Astrocyte (in vitro differentiated cells and primary cell): ENCODE measurements at regions not wholly inside any gene's neighbourhood (a gene's known extent, or its start where the extent isn't known, plus 50 kb on each side); places are given as distances from the start of the nearest gene placed in this dataset.
"Not testable (repeated sequence)": the region's sequence is repeated elsewhere in the genome, so short reads cannot be mapped to it uniquely, and the experiment has no call there.

Source experiments
- DNase-seq: peaks from one replicate; pipeline ENCODE4 v3.0.0-alpha.2; 2010; ENCODE audit warnings: low read depth
- FAIRE-seq: peaks from 2 replicates; lab custom pipeline; 2011; peaks lifted over from hg19 to GRCh38; lab: Jason Lieb, UNC
- H2AFZ ChIP-seq: 2 replicates; pipeline ENCODE4 v1.6.0; 2012; ENCODE audit warnings: low read depth, low read length, inconsistent platforms
- H3K27ac ChIP-seq: 2 replicates; pipeline ENCODE4 v1.5.1; 2011; ENCODE audit warnings: low read depth, low read length, inconsistent platforms
- H3K27me3 ChIP-seq: 2 replicates; pipeline ENCODE4 v1.6.0; 2011; ENCODE audit warnings: low read length, inconsistent platforms; ENCODE audit not compliant: insufficient read depth
- H3K36me3 ChIP-seq: 2 replicates; pipeline ENCODE4 v1.5.1; 2011; ENCODE audit warnings: low read length, inconsistent platforms; ENCODE audit not compliant: insufficient read depth
- H3K4me1 ChIP-seq: 2 replicates; pipeline ENCODE4 v1.5.1; 2011; ENCODE audit warnings: low read length, inconsistent platforms; ENCODE audit not compliant: insufficient read depth
- H3K4me2 ChIP-seq: 2 replicates; pipeline ENCODE4 v1.6.0; 2012; ENCODE audit warnings: low read length, inconsistent platforms
- H3K4me3 ChIP-seq: 2 replicates; pipeline ENCODE4 v1.5.1; 2011; ENCODE audit warnings: low read depth, mild to moderate bottlenecking, low read length, inconsistent platforms; ENCODE audit not compliant: insufficient read depth
- H3K79me2 ChIP-seq: 2 replicates; pipeline ENCODE4 v1.6.0; 2012; ENCODE audit warnings: mild to moderate bottlenecking, low read length, inconsistent platforms; ENCODE audit not compliant: insufficient read depth
- H3K9ac ChIP-seq: 2 replicates; pipeline ENCODE4 v1.6.0; 2012; ENCODE audit warnings: mild to moderate bottlenecking, low read length, inconsistent platforms
- H3K9me3 ChIP-seq: 2 replicates; pipeline ENCODE4 v1.5.1; 2012; ENCODE audit warnings: low read depth, mild to moderate bottlenecking, low read length, inconsistent platforms; ENCODE audit not compliant: insufficient read depth
- H4K20me1 ChIP-seq: 2 replicates; pipeline ENCODE4 v1.6.0; 2012; ENCODE audit warnings: low read length, inconsistent platforms; ENCODE audit not compliant: insufficient read depth
- H3K27ac Mint-ChIP-seq: one replicate; pipeline ENCODE4 v1.8.0; 2021; ENCODE audit warnings: mild to moderate bottlenecking, mixed read lengths; ENCODE audit not compliant: unreplicated experiment
- H3K27me3 Mint-ChIP-seq: one replicate; pipeline ENCODE4 v1.8.0; 2021; ENCODE audit warnings: low read depth, mixed read lengths; ENCODE audit not compliant: unreplicated experiment
- H3K36me3 Mint-ChIP-seq: one replicate; pipeline ENCODE4 v1.8.0; 2021; ENCODE audit warnings: low read depth, mixed read lengths; ENCODE audit not compliant: unreplicated experiment
- H3K4me1 Mint-ChIP-seq: one replicate; pipeline ENCODE4 v1.8.0; 2021; ENCODE audit warnings: low read depth, mixed read lengths; ENCODE audit not compliant: unreplicated experiment
- H3K4me3 Mint-ChIP-seq: one replicate; pipeline ENCODE4 v1.8.0; 2021; ENCODE audit warnings: mild to moderate bottlenecking, moderate library complexity, mixed read lengths; ENCODE audit not compliant: unreplicated experiment
- H3K9me3 Mint-ChIP-seq: one replicate; pipeline ENCODE4 v1.8.0; 2021; ENCODE audit warnings: mild to moderate bottlenecking, mixed read lengths; ENCODE audit not compliant: unreplicated experiment
- CTCF ChIP-seq: IDR thresholded peaks from 2 replicates; pipeline ENCODE4 v1.5.1; 2011; ENCODE audit warnings: low read depth, mild to moderate bottlenecking, inconsistent platforms, low read length, moderate library complexity; ENCODE audit not compliant: insufficient read depth
- EZH2 ChIP-seq: IDR thresholded peaks from 2 replicates; pipeline ENCODE4 v1.6.1; 2012; ENCODE audit warnings: mild to moderate bottlenecking, low read length, inconsistent platforms; ENCODE audit not compliant: insufficient read depth

GRCh38 chr2:44067012-44067790 is 71.4 kb upstream of the LRPPRC start:
- not testable (repeated sequence) for H3K4me3 Mint-ChIP-seq

GRCh38 chr2:44067791-44068181 is 72.0 kb upstream of the LRPPRC start:
- not testable (repeated sequence) for H3K9me3 ChIP-seq, H3K4me1 Mint-ChIP-seq, FAIRE-seq

More at GRCh38 chr2:44067012-44067790, 71.4 kb upstream of the LRPPRC start:
- H3K9me3 ChIP-seq, H3K27me3 Mint-ChIP-seq, H3K27ac Mint-ChIP-seq, H3K4me1 Mint-ChIP-seq, H3K4me3 ChIP-seq, H3K4me2 ChIP-seq, H3K4me1 ChIP-seq, H4K20me1 ChIP-seq, H3K27ac ChIP-seq, H2AFZ ChIP-seq, H3K9me3 Mint-ChIP-seq, H3K36me3 ChIP-seq, H3K27me3 ChIP-seq, H3K79me2 ChIP-seq, H3K9ac ChIP-seq, DNase-seq, H3K36me3 Mint-ChIP-seq, FAIRE-seq: not testable (repeated sequence)

DNA sequence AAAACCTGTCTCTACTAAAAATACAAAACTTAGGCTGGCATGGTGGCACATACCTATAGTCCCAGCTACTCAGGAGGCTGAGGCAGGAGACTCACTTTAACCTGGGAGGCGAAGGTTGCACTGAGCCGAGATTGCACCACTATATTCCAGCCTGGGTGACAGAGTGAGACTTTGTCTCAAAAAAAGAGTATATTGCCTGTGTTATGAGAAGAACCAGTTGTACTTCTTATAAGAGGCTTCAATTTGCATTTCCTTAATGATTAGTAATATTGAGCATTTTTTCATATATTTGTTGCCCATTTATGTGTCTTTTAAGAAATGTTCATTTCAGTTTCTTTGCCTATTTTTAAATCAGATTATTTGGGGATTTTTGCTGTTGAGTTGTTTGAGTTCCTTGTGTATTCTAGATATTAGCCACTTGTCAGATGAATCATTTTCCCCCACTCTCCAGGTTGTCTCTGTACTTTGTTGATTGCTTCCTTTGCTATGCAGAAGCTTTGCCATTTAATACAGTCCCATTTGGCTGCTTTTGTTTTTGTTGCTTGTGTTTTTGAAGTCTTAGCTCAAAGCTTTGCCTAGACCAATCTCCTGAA is 75.8 kb upstream of the LRPPRC start:
- Histone ChIP-seq H3K79me2 (no peaks in the 10 kb centered on the region), H3K36me3 (no peaks in the 10 kb centered on the region), H3K27ac (no peak overlapping the region), H3K9me3 (no peaks in the 10 kb centered on the region), H3K4me2 (no peak overlapping the region), H3K9ac (no peak overlapping the region), H4K20me1 (no peaks in the 10 kb centered on the region), H3K27me3 (no peaks in the 10 kb centered on the region), H3K4me3 (no peak overlapping the region), H2AFZ (no peak overlapping the region), H3K4me1 (no peaks in the 10 kb centered on the region)
- Mint-ChIP-seq H3K27me3 (no peaks in the 10 kb centered on the region), H3K9me3 (peaks cover 3% of the 10 kb centered on the region), H3K27ac (no peak overlapping the region), H3K36me3 (no peaks in the 10 kb centered on the region), H3K4me1 (peaks cover 3% of the 10 kb centered on the region), H3K4me3 (no peak overlapping the region)
- TF ChIP-seq EZH2 (no peak), CTCF (no peak)
- DNase-seq (no peak), FAIRE-seq (no peak)

More at GRCh38 chr2:44067791-44068181, 72.0 kb upstream of the LRPPRC start:
- not testable (repeated sequence) for H3K27ac Mint-ChIP-seq, DNase-seq, H3K27me3 Mint-ChIP-seq, H3K4me3 Mint-ChIP-seq, H3K4me2 ChIP-seq, H3K27me3 ChIP-seq, H3K36me3 ChIP-seq, H3K4me3 ChIP-seq, H3K4me1 ChIP-seq, H2AFZ ChIP-seq, H4K20me1 ChIP-seq, H3K9me3 Mint-ChIP-seq, H3K79me2 ChIP-seq, H3K36me3 Mint-ChIP-seq, H3K27ac ChIP-seq, H3K9ac ChIP-seq

- not testable (repeated sequence) for H3K27me3 ChIP-seq, H3K4me2 ChIP-seq, H3K9me3 Mint-ChIP-seq, H3K9ac ChIP-seq, H3K27me3 Mint-ChIP-seq, H3K4me3 ChIP-seq, H3K27ac ChIP-seq, H2AFZ ChIP-seq, H3K9me3 ChIP-seq, H4K20me1 ChIP-seq, H3K36me3 Mint-ChIP-seq, FAIRE-seq, H3K36me3 ChIP-seq, DNase-seq, H3K79me2 ChIP-seq, H3K4me1 Mint-ChIP-seq, H3K4me3 Mint-ChIP-seq, H3K27ac Mint-ChIP-seq, H3K4me1 ChIP-seq
Measured at GRCh38 chr2:44073667-44074066, 77.9 kb upstream of the LRPPRC start.

DNA sequence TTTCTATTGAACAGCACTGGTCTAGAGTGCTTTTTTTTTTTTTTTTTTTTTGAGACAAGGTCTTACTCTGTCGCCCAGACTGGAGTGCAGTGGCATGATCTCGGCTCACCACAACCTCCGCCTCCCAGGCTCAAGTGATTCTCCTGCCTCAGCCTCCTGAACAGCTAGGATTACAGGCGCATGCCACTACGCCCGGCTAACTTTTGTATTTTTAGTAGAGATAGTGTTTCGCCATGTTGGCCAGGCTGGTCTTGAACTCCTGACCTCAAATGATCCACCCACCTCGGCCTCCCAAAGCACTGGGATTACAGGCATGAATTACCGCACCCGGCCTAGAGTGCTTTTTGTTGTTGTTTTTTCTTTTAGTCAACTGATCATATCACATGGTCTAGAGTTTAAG is 79.0 kb upstream of the LRPPRC start:
- not testable (repeated sequence) for H3K27ac Mint-ChIP-seq, H3K4me3 Mint-ChIP-seq, DNase-seq

More for the DNA sequence above, 79.0 kb upstream of the LRPPRC start:
- not testable (repeated sequence) for H2AFZ ChIP-seq, H3K79me2 ChIP-seq, H3K27me3 ChIP-seq, H3K9me3 Mint-ChIP-seq, H3K27me3 Mint-ChIP-seq, H3K4me1 Mint-ChIP-seq, H3K36me3 ChIP-seq, H3K27ac ChIP-seq, H3K36me3 Mint-ChIP-seq, H3K4me3 ChIP-seq, H4K20me1 ChIP-seq, FAIRE-seq, H3K4me1 ChIP-seq, H3K9ac ChIP-seq, H3K4me2 ChIP-seq, H3K9me3 ChIP-seq
